GM10266 (cell line): ENCODE measurements at regions not wholly inside any gene's neighbourhood (a gene's known extent, or its start where the extent isn't known, plus 50 kb on each side); places are given as distances from the start of the nearest gene placed in this dataset.

Source experiments
- DNase-seq: peaks from one replicate; pipeline ENCODE4 v3.0.0; 2012; ENCODE audit errors: extremely low spot score
- TF ChIP-seq, protein P1 (sequence below): IDR thresholded peaks from 2 replicates; pipeline ENCODE4 v1.5.1; 2012; ENCODE audit warnings: mild to moderate bottlenecking, low read depth; ENCODE audit not compliant: control insufficient read depth, insufficient read depth; ENCODE audit errors: missing control alignments

DNA sequence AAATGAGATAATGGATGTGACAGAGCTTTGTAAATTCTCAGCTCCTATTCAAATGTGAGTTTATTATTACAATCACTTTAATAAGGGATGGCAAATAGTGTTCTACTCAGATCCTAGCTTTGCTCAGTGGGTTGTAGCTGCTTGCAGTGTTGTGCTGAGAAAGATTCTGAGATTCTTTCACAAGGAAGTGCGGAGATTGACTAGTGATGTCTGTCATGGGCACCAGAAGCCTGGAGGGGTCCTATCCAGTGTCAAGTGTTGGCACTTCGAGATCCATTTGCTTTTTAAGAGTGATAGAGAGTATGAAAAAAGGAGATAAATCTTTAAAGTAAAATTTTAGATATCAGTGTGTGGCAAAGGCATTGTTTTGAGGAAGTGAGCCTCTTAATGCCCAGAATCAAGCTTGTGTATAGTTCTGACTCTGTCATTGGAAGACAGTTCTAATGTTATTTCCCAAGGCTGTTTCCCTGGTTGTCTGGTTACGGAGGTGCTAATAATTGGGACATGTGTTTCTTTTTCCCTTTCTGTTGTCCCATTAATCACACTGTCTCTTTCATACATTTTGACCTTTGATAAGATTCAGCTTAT, 181.7 kb upstream of the SPRED2 start:
- TF ChIP-seq, protein P1, sequence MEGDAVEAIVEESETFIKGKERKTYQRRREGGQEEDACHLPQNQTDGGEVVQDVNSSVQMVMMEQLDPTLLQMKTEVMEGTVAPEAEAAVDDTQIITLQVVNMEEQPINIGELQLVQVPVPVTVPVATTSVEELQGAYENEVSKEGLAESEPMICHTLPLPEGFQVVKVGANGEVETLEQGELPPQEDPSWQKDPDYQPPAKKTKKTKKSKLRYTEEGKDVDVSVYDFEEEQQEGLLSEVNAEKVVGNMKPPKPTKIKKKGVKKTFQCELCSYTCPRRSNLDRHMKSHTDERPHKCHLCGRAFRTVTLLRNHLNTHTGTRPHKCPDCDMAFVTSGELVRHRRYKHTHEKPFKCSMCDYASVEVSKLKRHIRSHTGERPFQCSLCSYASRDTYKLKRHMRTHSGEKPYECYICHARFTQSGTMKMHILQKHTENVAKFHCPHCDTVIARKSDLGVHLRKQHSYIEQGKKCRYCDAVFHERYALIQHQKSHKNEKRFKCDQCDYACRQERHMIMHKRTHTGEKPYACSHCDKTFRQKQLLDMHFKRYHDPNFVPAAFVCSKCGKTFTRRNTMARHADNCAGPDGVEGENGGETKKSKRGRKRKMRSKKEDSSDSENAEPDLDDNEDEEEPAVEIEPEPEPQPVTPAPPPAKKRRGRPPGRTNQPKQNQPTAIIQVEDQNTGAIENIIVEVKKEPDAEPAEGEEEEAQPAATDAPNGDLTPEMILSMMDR: no peak
- no peak for DNase-seq

DNA sequence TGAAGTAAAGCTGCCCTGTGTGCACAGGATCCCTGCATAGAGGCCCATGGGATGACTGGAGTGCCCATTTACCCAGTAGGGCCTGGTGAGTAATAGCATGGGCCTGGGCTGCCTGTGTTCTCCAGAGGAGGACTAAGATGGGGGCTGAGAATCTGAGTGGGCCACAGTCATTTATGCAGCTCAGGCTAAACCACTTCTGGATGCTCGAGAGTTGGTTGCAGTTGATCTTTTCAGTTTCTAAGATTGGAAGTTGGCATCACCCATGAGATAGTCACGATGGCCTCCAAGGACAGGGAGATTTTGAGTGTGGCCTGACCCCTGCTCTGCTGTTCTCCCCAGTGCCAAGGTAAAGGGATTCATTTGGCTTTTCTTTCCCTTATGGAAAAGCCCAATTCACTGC, 179.1 kb upstream of the SPRED2 start:
- no peak for DNase-seq
- TF ChIP-seq, protein P1: no peak

DNA sequence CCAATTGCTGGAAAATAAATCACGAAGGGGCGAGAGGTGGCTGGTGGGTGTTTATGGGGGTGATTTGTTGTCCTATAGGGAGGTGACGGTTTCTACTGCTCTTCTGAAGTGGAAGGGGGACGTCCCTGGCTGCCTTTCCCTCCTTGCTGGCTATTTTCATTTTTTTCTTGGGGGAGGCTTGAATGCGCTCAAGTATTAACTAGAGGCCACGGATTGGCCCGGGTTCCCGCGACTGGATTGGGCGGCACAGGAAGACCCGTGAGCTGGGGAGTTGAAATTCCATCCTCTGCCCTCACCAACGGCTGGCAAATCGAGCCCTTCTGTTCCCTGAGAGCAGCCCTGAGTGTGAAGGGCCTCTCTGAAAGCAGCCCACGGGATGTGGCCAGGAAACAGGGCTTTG, 176.5 kb upstream of the SPRED2 start:
- TF ChIP-seq, protein P1: no peak
- no peak for DNase-seq

DNA sequence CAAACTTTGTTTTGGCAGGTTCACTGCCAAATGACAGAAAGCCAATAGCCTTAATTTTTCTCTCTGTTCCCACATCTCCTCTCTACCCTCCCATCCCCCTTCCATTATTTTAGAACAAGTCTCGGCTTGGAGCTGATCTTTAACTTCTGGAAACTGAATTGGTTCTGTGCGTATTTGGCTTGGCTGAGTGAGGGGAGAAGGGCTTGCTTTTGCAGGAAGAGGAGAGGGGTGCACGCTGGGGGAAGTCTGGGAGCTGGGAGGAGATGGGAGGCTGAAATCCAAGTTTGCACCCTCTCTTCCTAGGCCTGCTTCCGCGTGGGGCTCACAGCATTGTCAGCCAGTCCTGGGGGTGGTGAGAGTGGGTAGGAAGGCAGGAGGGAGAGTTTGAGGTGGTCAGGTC, 176.1 kb upstream of the SPRED2 start:
- DNase-seq: no peak
- TF ChIP-seq, protein P1: no peak

DNA sequence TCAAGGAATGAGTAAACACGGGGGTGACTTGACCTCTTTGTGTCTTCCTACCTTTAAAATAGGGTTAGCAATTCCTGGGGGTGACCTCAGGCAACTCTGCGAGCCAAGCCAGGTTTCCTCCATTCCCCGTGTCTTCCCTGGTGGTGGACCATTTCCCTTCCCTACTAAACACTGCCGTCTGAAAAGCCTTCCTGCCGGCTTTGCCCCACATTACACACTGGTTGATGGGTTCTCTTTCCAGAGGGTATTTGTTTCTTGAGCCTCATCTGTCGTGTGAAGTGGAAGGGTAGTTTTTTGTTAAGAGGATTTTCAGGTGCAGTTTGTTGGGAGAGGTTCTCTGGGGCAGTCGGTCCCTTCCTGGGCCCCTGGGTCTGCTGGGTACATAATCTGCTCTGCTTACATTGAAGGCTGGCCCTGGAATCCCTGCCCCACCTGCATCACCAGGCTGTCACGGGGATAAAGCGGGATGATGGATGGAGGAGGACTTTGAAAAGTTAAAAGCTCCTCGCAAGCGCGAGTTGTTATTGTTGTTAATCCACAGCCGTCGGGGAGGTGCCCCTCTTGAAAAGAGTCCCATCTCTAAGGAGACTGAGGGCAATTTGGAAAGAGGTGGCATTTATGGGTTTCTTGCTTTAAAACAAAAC, 175.4 kb upstream of the SPRED2 start:
- no peak for DNase-seq
- TF ChIP-seq, protein P1: no peak

DNA sequence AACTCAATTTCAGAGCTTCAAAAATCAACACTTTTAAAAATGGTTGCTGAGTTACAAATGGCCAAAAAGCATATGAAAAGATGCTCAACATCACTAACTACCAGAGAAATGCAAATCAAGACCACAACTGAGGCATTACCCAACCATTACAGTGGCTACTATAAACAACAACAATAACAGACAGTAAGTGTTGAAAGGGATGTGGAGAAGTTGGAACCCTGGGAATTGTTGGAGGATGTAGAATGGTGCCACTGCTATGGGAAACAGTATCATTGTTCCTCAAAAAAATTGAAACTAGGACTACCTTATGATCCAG, 173.3 kb upstream of the SPRED2 start:
- DNase-seq: no peak
- TF ChIP-seq, protein P1: no peak

DNA sequence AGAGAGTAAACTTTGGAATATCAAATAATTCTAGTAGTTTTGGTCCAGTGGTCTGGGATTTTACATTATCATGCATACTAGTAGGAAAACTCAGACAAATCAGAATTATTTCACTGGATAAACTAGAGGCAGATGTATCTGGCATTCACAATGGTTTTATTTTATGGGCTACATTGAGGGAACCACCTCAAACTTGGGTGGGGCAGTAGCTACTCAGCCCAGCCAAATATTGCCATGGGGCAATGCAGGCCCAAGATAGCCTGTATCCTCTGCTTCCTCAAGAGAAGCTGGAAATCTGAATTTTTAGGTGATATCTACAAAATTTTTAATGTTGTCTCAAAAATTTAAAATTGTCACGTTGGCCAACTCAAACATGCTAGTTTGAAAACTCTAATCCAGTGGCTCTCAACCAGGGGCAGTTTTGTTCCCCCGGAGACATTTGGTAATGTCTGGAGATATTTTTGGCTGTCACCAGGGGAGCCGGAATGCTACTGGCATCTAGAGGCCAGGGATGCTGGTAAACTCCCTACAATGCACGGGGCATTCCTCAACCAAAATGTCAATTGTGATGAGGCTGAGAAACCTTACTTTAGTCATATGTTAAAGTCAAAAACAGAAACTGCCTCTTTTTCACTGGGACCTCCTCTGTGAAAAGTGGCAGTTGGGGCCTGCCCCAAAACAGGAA, 172.8 kb upstream of the SPRED2 start:
- TF ChIP-seq, protein P1: no peak
- peak; percentile 38 for DNase-seq
